ENCODE measurements at regions not wholly inside any gene's neighbourhood (a gene's known extent, or its start where the extent isn't known, plus 50 kb on each side); places are given as distances from the start of the nearest gene placed in this dataset.
A peak's percentile ranks its signal among the peaks of the same experiment; 100 is the strongest.

- no peaks in the 10 kb centered on the region for H3K4me1 ChIP-seq (ENCODE audit: insufficient read depth)
- H3K27me3 ChIP-seq, result peaks cover 62% of the 10 kb centered on the region
- 12% methylated on average over 3 of the region's 4 CpGs for WGBS (ENCODE audit: low lambda C conversion rate, missing lambda C conversion rate)
- H3K9me3 ChIP-seq (ENCODE audit: low read depth), result no peaks in the 10 kb centered on the region
- DNase-seq (ENCODE audit: low spot score), result no peak
- H3K27ac ChIP-seq, result no peak overlapping the region
- H2AFZ ChIP-seq, result peak overlapping the region; percentile 27
- H3K4me2 ChIP-seq, result peak overlapping the region; percentile 86
- H3K36me3 ChIP-seq (replicated peaks; ENCODE audit: insufficient read depth, low read depth), result no peaks in the 10 kb centered on the region
- no peak overlapping the region for H3K4me3 ChIP-seq
- no peaks in the 10 kb centered on the region for H3K79me2 ChIP-seq
- TF ChIP-seq EZH2phosphoT487 (IDR thresholded peaks at IDR 0.05; ENCODE audit: low read depth, severe bottlenecking, unreplicated experiment) (no peak), CTCF (IDR thresholded peaks at IDR 0.05; ENCODE audit: poor library complexity) (no peak), EZH2 (IDR thresholded peaks at IDR 0.05; ENCODE audit: borderline replicate concordance) (no peak)
- H4K20me1 ChIP-seq (ENCODE audit: insufficient read depth, poor library complexity, severe bottlenecking), result no peaks in the 10 kb centered on the region
- H3K9me2 ChIP-seq (replicated peaks; ENCODE audit: insufficient read depth), result no peaks in the 10 kb centered on the region
These were observed 188.9 kb upstream of the ZNF618 start for GRCh38 chr9:113687107-113687679.

GRCh38 chr9:113687680-113688371 is 188.3 kb upstream of the ZNF618 start:
- TF ChIP-seq EZH2phosphoT487 (IDR thresholded peaks at IDR 0.05; ENCODE audit: low read depth, severe bottlenecking, unreplicated experiment) (no peak), EZH2 (IDR thresholded peaks at IDR 0.05; ENCODE audit: borderline replicate concordance) (peak; percentile 33)
- Histone ChIP-seq H3K9me3 (ENCODE audit: low read depth) (no peaks in the 10 kb centered on the region), H3K36me3 (replicated peaks; ENCODE audit: insufficient read depth, low read depth) (no peaks in the 10 kb centered on the region), H2AFZ (peak overlapping the region; percentile 27), H3K4me3 (no peak overlapping the region), H3K4me1 (ENCODE audit: insufficient read depth) (no peaks in the 10 kb centered on the region), H3K27ac (no peak overlapping the region), H3K4me2 (peak overlapping the region; percentile 86), H4K20me1 (ENCODE audit: insufficient read depth, poor library complexity, severe bottlenecking) (no peaks in the 10 kb centered on the region), H3K79me2 (no peaks in the 10 kb centered on the region), H3K27me3 (peaks cover 62% of the 10 kb centered on the region), H3K9me2 (replicated peaks; ENCODE audit: insufficient read depth) (no peaks in the 10 kb centered on the region)
- WGBS (ENCODE audit: low lambda C conversion rate, missing lambda C conversion rate), result 5% methylated on average over 31 of the region's 40 CpGs
- peak; percentile 54 for DNase-seq (ENCODE audit: low spot score)

- no peak for DNase-seq (ENCODE audit: low spot score)
- no peak overlapping the region for H2AFZ ChIP-seq
- H3K79me2 ChIP-seq, result no peaks in the 10 kb centered on the region
- WGBS (ENCODE audit: low lambda C conversion rate, missing lambda C conversion rate), result 79% methylated on average over 11 of the region's 11 CpGs
- no peak overlapping the region for H3K4me3 ChIP-seq
- no peaks in the 10 kb centered on the region for H3K9me3 ChIP-seq (ENCODE audit: low read depth)
- peaks cover 51% of the 10 kb centered on the region for H3K27me3 ChIP-seq
- H4K20me1 ChIP-seq (ENCODE audit: insufficient read depth, poor library complexity, severe bottlenecking), result no peaks in the 10 kb centered on the region
- H3K4me2 ChIP-seq, result no peak overlapping the region
- no peaks in the 10 kb centered on the region for H3K9me2 ChIP-seq (replicated peaks; ENCODE audit: insufficient read depth)
- no peaks in the 10 kb centered on the region for H3K36me3 ChIP-seq (replicated peaks; ENCODE audit: insufficient read depth, low read depth)
- H3K27ac ChIP-seq, result no peak overlapping the region
- TF ChIP-seq EZH2 (IDR thresholded peaks at IDR 0.05; ENCODE audit: borderline replicate concordance) (peak; percentile 32), EZH2phosphoT487 (IDR thresholded peaks at IDR 0.05; ENCODE audit: low read depth, severe bottlenecking, unreplicated experiment) (no peak)
- H3K4me1 ChIP-seq (ENCODE audit: insufficient read depth), result no peaks in the 10 kb centered on the region
These were observed 185.9 kb upstream of the ZNF618 start for GRCh38 chr9:113690055-113690740.

GRCh38 chr9:113692256-113692655 is 183.9 kb upstream of the ZNF618 start:
- Histone ChIP-seq H3K36me3 (replicated peaks; ENCODE audit: insufficient read depth, low read depth) (no peaks in the 10 kb centered on the region), H3K9me3 (ENCODE audit: low read depth) (no peaks in the 10 kb centered on the region), H2AFZ (no peak overlapping the region), H3K4me1 (ENCODE audit: insufficient read depth) (no peaks in the 10 kb centered on the region), H3K27me3 (peaks cover 31% of the 10 kb centered on the region), H3K4me3 (no peak overlapping the region), H4K20me1 (ENCODE audit: insufficient read depth, poor library complexity, severe bottlenecking) (no peaks in the 10 kb centered on the region), H3K4me2 (no peak overlapping the region), H3K9me2 (replicated peaks; ENCODE audit: insufficient read depth) (no peaks in the 10 kb centered on the region), H3K27ac (no peak overlapping the region), H3K79me2 (no peaks in the 10 kb centered on the region)
- no peak for DNase-seq (ENCODE audit: low spot score)
- no peak for TF ChIP-seq EZH2 (IDR thresholded peaks at IDR 0.05; ENCODE audit: borderline replicate concordance)
- peak; percentile 47 for TF ChIP-seq EZH2phosphoT487 (IDR thresholded peaks at IDR 0.05; ENCODE audit: low read depth, severe bottlenecking, unreplicated experiment)
- WGBS (ENCODE audit: low lambda C conversion rate, missing lambda C conversion rate), result 15% methylated on average over 2 of the region's 2 CpGs

Data from hepatocyte (in vitro differentiated cells).